ENCODE measurements at regions not wholly inside any gene's neighbourhood (a gene's known extent, or its start where the extent isn't known, plus 50 kb on each side); places are given as distances from the start of the nearest gene placed in this dataset.

DNA sequence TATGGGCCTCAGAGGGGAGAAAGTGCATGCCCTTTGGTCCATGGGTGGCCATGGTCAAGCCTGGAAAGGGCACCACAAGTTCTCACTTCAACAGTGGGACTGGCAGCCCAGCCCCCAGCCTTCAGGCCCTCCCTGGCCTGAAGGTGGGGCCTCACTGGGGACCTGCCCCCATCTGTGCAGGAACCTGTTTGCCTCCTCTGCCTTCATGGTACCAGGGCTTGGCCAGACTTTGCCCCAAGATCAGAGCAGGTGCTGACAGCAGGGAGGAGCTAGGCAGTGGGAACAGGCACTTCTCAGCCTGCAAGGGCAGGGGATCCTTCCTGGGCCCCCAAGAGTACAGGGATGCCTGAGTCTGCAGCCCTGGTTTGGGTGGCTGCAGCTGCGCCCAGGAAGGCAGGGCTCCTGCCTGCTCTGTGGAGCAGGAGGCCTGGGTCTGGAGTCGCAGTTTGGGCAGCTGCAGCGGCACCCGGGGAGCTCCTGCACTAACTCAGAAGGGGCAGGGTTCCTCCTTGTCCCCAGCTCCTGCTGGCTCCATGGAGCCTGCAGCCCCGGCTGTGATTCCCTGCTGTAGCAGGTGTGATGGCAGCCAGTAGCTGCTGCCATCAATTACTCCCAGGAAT lies 460.1 kb upstream of the NCAM2 start:
- TF ChIP-seq, protein P1, sequence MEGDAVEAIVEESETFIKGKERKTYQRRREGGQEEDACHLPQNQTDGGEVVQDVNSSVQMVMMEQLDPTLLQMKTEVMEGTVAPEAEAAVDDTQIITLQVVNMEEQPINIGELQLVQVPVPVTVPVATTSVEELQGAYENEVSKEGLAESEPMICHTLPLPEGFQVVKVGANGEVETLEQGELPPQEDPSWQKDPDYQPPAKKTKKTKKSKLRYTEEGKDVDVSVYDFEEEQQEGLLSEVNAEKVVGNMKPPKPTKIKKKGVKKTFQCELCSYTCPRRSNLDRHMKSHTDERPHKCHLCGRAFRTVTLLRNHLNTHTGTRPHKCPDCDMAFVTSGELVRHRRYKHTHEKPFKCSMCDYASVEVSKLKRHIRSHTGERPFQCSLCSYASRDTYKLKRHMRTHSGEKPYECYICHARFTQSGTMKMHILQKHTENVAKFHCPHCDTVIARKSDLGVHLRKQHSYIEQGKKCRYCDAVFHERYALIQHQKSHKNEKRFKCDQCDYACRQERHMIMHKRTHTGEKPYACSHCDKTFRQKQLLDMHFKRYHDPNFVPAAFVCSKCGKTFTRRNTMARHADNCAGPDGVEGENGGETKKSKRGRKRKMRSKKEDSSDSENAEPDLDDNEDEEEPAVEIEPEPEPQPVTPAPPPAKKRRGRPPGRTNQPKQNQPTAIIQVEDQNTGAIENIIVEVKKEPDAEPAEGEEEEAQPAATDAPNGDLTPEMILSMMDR (conservative IDR thresholded peaks at IDR 0.05; ENCODE audit: low read depth, low read length), result no peak

DNA sequence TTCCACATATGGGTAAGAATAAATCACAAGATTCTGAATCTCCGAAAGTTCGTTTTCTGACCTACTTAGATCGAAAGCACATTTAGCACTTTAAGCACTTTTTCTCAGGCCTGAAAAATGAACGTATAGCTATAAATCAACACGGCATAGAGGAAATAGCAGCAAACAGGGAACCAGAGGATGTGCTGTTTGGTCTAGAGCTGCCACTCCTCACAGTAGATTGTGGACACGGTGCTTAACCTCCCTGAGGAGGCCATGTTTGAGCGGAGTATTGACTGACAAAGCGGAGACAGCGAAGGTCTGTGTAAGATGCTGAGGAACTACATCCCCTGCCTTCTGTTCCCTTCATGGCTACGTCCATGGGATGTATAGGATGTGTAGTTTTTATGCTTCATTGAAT lies 452.8 kb upstream of the NCAM2 start:
- H3K4me3 ChIP-seq (ENCODE audit: low read length), result no peak overlapping the region
- no peak for DNase-seq (ENCODE audit: low read depth)
- TF ChIP-seq, protein P1 (conservative IDR thresholded peaks at IDR 0.05; ENCODE audit: low read depth, low read length), result no peak

More for the DNA sequence above, 460.1 kb upstream of the NCAM2 start:
- H3K4me3 ChIP-seq (ENCODE audit: low read length), result no peak overlapping the region
- no peak for DNase-seq (ENCODE audit: low read depth)

DNA sequence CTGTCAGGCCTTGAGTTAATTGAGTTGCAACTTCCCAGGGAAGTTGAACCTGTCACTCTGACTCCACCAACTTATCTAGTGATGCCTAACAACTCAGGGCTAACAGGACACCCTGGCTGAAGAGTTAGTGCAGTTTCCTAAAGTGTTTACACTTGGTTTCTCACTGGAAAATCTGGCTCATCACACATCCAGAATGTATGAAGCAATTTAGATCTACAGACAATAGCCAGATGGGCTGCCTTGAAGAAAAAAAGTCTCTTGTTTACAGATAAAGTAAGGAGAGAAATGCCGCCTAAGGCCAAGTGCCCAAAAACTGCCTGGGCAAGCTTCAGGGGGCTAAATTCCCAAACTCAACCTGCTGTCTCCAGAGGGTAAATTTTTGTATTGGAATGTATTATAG lies 446.3 kb upstream of the NCAM2 start:
- no peak overlapping the region for H3K4me3 ChIP-seq (ENCODE audit: low read length)
- TF ChIP-seq, protein P1 (conservative IDR thresholded peaks at IDR 0.05; ENCODE audit: low read depth, low read length), result no peak
- DNase-seq (ENCODE audit: low read depth), result no peak

DNA sequence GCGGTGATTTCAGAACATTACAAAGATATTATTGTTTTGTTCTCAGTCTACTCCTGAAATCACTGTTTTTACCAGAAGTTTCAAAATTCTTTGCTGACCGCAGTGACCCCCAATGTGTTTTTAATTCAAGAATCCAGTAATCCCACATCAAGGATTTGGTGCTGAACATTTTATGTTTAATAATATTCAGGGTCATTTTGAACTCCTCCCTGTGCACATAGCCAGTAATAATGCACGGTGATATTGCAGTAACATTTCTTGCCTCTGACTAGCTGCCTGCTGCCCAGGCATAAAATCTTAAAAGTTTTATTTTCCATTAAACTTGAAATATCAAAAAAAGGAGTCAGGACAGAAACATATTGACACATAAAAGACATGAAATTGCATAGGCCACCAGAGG lies 443.4 kb upstream of the NCAM2 start:
- TF ChIP-seq, protein P1 (conservative IDR thresholded peaks at IDR 0.05; ENCODE audit: low read depth, low read length), result no peak
- DNase-seq (ENCODE audit: low read depth), result peak; percentile 7
- no peak overlapping the region for H3K4me3 ChIP-seq (ENCODE audit: low read length)

DNA sequence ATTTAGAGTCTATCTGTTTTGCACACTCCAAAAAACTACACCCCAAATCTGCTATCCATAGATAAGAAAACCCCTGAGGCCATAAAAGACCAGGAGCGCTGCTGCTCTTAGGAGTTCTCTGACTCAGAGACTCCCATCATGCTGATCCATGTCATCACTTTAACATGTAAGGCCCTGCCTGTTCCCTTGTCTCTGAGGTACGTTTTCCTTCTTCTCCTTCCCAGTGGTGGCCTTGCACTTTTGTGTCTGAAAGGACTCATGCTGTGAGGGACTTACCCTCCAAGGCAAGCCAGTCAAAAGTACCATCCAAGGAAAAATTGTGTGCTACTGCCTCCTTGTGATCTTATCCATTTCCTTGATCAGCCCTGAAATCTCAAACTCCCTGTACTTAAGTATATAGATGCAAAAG lies 427.4 kb upstream of the NCAM2 start:
- H3K4me3 ChIP-seq (ENCODE audit: low read length), result no peak overlapping the region
- TF ChIP-seq, protein P1 (conservative IDR thresholded peaks at IDR 0.05; ENCODE audit: low read depth, low read length), result no peak

DNA sequence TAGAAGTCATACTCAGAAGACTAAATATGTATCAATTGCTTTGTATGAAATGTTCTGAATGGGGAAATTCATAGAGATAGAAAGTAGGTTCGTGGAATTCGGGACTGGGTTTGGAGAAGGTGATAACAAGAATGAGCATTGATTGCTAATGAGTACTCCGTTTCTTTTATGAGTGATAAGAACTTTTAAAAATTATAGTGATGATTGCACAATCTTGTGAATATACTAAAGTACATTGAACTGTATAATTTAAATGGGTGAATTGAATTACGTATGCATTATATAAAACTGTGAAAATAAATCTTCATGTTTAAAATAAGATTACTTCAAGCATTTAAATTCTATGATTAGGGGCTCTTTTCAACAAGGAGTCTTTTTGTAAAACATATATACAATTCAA lies 425.6 kb upstream of the NCAM2 start:
- no peak for DNase-seq (ENCODE audit: low read depth)
- TF ChIP-seq, protein P1 (conservative IDR thresholded peaks at IDR 0.05; ENCODE audit: low read depth, low read length), result no peak
- H3K4me3 ChIP-seq (ENCODE audit: low read length), result no peak overlapping the region

More for the DNA sequence above, 427.4 kb upstream of the NCAM2 start:
- DNase-seq (ENCODE audit: low read depth), result no peak

DNA sequence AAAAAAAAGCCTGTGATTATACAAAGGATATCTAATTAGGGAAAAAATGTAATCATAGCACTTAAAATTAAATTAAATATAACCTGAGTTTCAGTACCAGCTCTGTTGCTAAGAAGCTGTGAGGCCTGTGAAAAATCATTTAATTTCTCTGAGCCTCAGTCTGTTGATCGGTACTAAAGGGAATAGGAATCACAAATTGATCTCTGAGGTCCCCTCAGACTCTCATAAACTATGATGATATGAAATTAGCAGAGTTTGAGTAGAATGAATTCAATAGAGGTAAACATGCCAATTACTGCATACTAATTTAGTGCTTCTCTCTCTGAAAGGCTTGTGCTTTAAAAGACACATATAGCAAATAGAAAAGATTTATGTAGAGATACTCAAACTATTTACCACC lies 416.8 kb upstream of the NCAM2 start:
- TF ChIP-seq, protein P1 (conservative IDR thresholded peaks at IDR 0.05; ENCODE audit: low read depth, low read length), result no peak
- no peak overlapping the region for H3K4me3 ChIP-seq (ENCODE audit: low read length)
- DNase-seq (ENCODE audit: low read depth), result no peak
